GM03348 (cell line): ENCODE measurements at regions not wholly inside any gene's neighbourhood (a gene's known extent, or its start where the extent isn't known, plus 50 kb on each side); places are given as distances from the start of the nearest gene placed in this dataset.

Experiments
- DNase-seq: peaks from one replicate; pipeline ENCODE4 v3.0.0; 2012; ENCODE audit warnings: low spot score

GRCh38 chr10:28811639-28812349 lies 134.5 kb downstream of the BAMBI start:
- no peak for DNase-seq

- DNase-seq: no peak
Measured at GRCh38 chr10:28812384-28813372, 135.4 kb downstream of the BAMBI start.

GRCh38 chr10:28815681-28816080 lies 138.4 kb downstream of the BAMBI start:
- DNase-seq: no peak

DNA sequence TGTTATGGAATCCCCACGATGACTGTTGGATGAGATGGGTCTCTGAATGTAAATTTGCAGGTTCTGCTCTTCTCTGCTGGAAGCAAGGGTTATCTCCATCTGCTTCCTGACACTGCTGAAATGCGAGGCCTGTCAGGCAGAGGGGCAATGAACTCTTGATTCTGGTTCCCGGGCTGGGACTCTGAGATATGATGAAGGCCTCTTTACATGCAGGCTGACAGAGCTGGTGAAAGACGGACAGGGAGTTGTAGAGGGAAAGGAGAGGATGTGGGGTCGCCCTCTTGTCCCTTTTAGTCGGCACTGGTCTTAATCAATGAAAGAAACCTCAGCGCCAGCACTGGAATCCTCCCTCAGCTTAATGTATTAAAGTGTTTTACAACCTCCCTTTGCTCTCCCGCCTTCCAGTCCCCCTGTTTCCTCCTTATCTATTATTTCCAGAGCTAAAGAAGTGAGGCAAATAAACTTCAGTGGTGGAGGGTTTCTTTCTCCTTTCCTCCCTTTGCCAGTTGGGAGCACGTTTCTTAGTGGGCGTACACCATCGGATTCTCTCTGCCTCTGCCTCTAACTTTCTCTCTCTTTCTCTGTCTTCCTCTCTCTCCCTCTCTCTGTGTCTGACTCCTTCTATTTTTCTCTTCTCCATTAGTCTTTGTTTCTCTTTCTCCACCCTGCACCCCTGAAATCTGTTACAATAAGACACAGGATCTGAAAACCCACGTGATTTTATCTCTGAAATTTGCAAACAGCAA lies 145.6 kb downstream of the BAMBI start:
- no peak for DNase-seq

GRCh38 chr10:28823501-28824075 lies 146.3 kb downstream of the BAMBI start:
- DNase-seq: no peak

GRCh38 chr10:28833313-28833712 lies 156.0 kb downstream of the BAMBI start:
- no peak for DNase-seq

DNA sequence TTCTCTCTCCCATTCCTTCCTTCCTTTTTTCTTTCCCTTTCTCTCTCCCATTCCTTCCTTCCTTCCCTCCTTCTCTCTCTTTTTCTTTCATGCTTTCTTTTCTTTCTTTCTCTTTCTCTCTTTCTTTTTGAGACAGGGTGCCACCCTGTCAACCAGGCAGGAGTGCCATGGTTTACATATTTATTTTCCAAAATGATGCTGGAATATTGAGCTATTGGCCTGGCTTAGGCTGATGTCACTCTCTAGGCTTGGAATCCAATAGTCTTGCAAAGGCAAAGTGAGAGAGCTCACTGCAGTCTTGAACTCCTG lies 159.1 kb downstream of the BAMBI start:
- no peak for DNase-seq

DNA sequence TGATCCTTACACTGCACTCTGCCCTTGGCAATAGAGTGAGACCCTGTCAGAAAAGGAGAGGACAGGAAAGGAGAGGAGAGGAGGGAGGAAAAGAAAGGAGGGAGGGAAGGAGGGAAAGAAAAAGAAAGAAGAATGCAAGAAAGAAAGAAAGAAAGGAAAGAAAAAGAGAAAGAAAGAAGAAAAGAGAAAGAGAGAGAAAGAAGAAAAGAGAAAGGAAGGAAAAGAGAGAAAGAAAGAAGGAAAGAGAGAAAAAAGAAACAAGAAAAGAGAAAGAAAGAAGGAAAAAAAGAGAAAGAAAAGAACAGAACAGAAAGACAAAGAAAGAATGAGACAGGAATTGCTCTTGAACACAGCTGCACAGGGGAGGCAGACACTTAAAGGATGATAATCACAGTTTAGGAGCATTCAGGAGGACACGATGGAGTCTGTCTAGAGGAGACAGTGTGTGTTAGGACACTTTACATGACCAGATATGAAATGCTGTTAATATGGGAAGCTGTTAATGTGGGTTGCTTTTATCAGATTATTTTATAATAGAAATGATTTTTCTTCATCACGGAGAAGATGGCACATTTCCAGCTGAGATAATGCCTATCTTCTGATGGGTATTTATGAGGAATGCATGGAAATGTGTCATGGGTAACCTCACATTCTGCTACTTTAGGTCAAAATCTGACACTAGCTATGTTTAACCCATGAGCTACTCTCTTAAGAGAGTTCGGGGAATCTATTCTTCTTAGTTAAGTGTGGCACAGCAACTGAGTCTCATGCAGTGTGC lies 160.5 kb downstream of the BAMBI start:
- no peak for DNase-seq

GRCh38 chr10:28838908-28839307 lies 161.6 kb downstream of the BAMBI start:
- no peak for DNase-seq

- DNase-seq: no peak
Measured at GRCh38 chr10:28839600-28840007, 162.3 kb downstream of the BAMBI start.

GRCh38 chr10:28840202-28840601 lies 162.9 kb downstream of the BAMBI start:
- DNase-seq: no peak

DNA sequence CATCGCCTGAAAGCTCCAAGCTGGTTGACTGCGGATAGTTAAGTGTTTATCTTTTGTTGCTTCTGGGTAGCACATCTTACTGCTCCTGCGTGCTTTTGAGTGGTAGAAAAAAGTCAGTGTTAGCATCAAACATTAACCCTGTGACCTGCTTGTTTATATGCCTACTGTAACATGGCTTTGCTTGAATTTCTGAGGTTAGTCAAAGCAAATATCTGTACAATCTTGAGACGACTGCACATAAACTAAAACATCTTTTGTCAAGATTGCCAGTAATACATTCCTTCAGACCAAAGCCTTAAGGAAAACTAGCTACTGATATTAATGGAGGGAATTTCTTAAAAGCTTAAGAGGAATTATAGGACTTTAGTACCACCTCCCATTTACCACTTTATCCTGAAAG lies 163.7 kb downstream of the BAMBI start:
- no peak for DNase-seq

GRCh38 chr10:28841625-28842024 lies 164.3 kb downstream of the BAMBI start:
- DNase-seq: peak; percentile 30

GRCh38 chr10:28842321-28842720 lies 165.0 kb downstream of the BAMBI start:
- peak; percentile 46 for DNase-seq

- DNase-seq: no peak
Measured at GRCh38 chr10:28845009-28845682, 167.8 kb downstream of the BAMBI start.

DNA sequence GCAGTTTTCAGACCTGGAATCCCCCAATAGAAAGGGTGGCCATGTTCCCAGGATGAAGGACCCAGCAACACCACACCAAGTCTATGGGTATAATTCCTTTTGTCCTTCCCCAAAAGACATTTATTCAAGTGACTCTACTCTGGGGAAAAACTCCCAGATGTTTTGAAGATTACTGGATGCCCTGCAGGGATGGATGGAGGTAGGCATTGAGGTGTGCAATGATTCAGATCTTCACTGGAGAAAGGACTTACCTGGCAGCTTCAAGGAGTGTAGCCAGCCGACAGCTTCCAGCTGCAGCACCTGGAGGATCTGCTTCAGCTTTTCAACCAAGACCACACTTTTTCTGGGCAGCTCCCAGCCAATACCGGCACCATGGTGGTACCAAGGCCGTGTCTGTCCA lies 172.0 kb downstream of the BAMBI start:
- DNase-seq: no peak

- DNase-seq: peak; percentile 7
Measured at GRCh38 chr10:28849821-28850220, 172.5 kb downstream of the BAMBI start.

GRCh38 chr10:28850784-28851183 lies 173.5 kb downstream of the BAMBI start:
- no peak for DNase-seq

- no peak for DNase-seq
Measured at GRCh38 chr10:28853195-28853594, 175.9 kb downstream of the BAMBI start.

GRCh38 chr10:28857164-28857563 lies 179.8 kb downstream of the BAMBI start:
- DNase-seq: no peak

DNA sequence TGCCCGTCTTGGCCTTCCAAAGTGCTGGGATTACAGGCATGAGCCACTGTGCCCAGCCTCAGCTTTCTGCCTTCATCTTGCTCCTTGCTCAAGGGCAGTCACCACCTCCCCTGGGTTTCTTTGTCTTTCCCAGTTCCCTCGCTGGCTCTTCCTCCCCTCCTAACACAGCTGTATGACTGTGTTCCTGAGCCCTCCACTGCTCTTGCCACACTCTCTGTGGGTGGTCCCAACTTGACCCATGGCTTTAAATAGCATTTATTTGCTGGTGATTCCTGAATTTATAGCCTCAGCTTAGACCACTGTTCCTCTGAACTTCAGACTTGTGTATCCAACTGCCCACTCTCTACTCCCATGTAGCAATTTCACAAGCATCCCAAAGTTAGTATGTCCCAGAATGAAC lies 181.3 kb downstream of the BAMBI start:
- DNase-seq: no peak
